Type B pancreatic cell (in vitro differentiated cells): ENCODE measurements at regions not wholly inside any gene's neighbourhood (a gene's known extent, or its start where the extent isn't known, plus 50 kb on each side); places are given as distances from the start of the nearest gene placed in this dataset.

Experiments used
- DNase-seq: peaks from one replicate; pipeline ENCODE4 v3.0.0; 2021; ENCODE audit warnings: mixed read lengths; ENCODE audit not compliant: unreplicated experiment; ENCODE audit errors: extremely low spot score
- H3K27ac Mint-ChIP-seq: 2 replicates; pipeline ENCODE4 v1.8.0; 2021; ENCODE audit warnings: mild to moderate bottlenecking, mixed read lengths
- H3K27me3 Mint-ChIP-seq: 2 replicates; pipeline ENCODE4 v1.8.0; 2021; ENCODE audit warnings: mixed read lengths
- H3K36me3 Mint-ChIP-seq: 2 replicates; pipeline ENCODE4 v1.8.0; 2021; ENCODE audit warnings: mixed read lengths
- H3K4me1 Mint-ChIP-seq: one replicate; pipeline ENCODE4 v1.8.0; 2021; ENCODE audit warnings: mixed read lengths; ENCODE audit not compliant: unreplicated experiment
- H3K4me3 Mint-ChIP-seq: 2 replicates; pipeline ENCODE4 v1.8.0; 2021; ENCODE audit warnings: mild to moderate bottlenecking, mixed read lengths
- H3K9me3 Mint-ChIP-seq: 2 replicates; pipeline ENCODE4 v1.8.0; 2021; ENCODE audit warnings: mixed read lengths
- CTCF ChIP-seq: fragments of 200-600 bp; sonication (generic); conservative IDR thresholded peaks from 2 replicates; pipeline ENCODE4 v1.5.0; 2021; ENCODE audit warnings: antibody characterized with exemption, mild to moderate bottlenecking

DNA sequence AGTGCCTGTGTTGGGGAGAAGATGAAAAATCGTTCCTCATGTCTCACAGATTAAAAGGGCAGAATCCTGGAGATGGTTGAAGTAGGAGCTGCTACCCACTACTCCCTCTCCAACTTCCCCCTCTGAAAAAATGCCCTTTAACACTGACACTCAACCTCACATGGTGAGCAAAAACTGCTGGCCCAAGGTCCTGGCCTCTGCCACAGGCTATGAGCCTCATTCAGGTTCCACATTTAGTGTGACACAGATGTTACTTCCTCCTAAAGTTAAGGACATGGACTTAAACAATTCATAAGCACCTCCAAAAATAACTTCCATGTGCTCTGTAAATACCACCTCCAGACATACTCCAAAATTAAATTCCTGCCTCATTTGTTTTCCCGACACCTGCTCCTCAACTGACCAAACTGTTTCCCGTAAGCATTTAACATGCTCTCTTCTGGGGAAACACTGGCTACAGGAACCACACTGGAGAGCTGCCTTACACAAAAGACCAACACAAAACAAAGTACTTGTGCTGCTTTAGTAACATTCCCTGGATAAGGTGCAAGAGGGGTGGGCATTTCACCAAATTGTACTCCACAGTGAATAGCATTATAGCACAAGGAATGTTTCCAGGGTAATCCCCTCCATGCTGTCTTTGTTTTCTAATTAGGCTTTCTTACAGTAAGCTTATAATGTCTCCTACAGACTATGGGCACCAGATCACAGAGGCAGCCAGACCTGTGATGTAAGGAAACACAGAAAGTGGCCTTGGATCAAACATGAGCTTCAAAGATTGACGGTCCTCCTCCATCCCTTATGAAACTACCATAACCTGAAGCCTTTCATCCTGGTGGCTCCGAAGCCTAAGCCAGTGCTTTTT is 57.0 kb downstream of the PHLDA1 start:
- no peaks in the 10 kb centered on the region for H3K9me3 Mint-ChIP-seq
- peaks cover 35% of the 10 kb centered on the region for H3K4me1 Mint-ChIP-seq
- no peak for DNase-seq
- no peak for TF ChIP-seq CTCF
- no peaks in the 10 kb centered on the region for H3K36me3 Mint-ChIP-seq
- H3K27me3 Mint-ChIP-seq = no peaks in the 10 kb centered on the region
- no peak overlapping the region for H3K4me3 Mint-ChIP-seq
- no peak overlapping the region for H3K27ac Mint-ChIP-seq

- no peaks in the 10 kb centered on the region for H3K9me3 Mint-ChIP-seq
- no peaks in the 10 kb centered on the region for H3K36me3 Mint-ChIP-seq
Measured at GRCh38 chr12:75971253-75971652, 60.3 kb downstream of the PHLDA1 start.

DNA sequence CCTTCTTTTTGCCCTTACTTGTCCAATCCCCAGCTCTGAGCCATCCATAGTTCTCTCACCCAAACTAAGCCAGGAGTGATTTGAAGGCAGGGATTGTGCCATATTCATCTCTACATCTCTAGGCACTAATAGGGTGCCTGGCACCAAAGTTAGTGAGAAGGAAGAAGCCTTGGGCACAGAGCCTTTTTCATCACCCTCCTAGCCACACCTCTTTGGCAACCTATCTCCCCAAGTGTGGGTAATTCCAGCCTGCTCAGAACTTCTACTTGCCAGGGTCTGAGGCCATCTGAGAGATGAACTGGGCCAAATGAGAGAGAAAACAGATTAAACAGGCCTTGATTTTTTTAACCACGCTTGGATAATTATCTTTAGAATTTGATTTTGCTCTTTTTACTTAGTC is 61.3 kb downstream of the PHLDA1 start:
- DNase-seq = no peak
- Mint-ChIP-seq H3K27ac (no peak overlapping the region), H3K4me1 (peaks cover 16% of the 10 kb centered on the region)

More at GRCh38 chr12:75971253-75971652, 60.3 kb downstream of the PHLDA1 start:
- TF ChIP-seq CTCF = no peak
- Mint-ChIP-seq H3K4me3 (no peak overlapping the region), H3K4me1 (peaks cover 13% of the 10 kb centered on the region), H3K27ac (peak overlapping the region; percentile 42), H3K27me3 (no peaks in the 10 kb centered on the region)
- no peak for DNase-seq

DNA sequence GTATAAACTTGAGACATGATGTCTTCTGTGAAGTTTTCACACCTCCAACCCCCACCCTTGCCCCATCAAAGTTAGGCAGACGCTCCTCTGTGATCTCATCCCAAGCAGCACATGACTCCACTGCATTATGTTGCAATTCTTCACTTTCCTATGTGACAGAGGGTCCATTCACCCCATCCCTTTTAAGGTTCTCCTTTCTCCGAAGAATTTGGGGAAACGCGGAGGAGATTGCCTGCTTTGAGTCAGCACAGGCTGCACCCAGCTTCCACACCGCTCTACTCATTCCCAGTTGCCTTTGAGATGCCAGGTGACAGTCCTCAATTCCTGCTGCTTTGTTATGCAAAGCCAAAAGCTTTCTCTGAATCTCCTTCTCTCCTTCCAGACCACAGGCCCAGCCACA is 61.8 kb downstream of the PHLDA1 start:
- no peak overlapping the region for H3K4me3 Mint-ChIP-seq
- no peak for DNase-seq
- H3K27me3 Mint-ChIP-seq = no peaks in the 10 kb centered on the region
- peaks cover 20% of the 10 kb centered on the region for H3K4me1 Mint-ChIP-seq
- no peak overlapping the region for H3K27ac Mint-ChIP-seq
- no peaks in the 10 kb centered on the region for H3K9me3 Mint-ChIP-seq
- no peak for TF ChIP-seq CTCF
- no peaks in the 10 kb centered on the region for H3K36me3 Mint-ChIP-seq

More for the DNA sequence above, 61.3 kb downstream of the PHLDA1 start:
- no peaks in the 10 kb centered on the region for H3K36me3 Mint-ChIP-seq
- no peaks in the 10 kb centered on the region for H3K9me3 Mint-ChIP-seq
- no peaks in the 10 kb centered on the region for H3K27me3 Mint-ChIP-seq
- TF ChIP-seq CTCF = no peak
- no peak overlapping the region for H3K4me3 Mint-ChIP-seq

GRCh38 chr12:75965661-75966060 is 65.9 kb downstream of the PHLDA1 start:
- no peaks in the 10 kb centered on the region for H3K36me3 Mint-ChIP-seq
- H3K4me3 Mint-ChIP-seq = no peak overlapping the region
- peaks cover 4% of the 10 kb centered on the region for H3K9me3 Mint-ChIP-seq
- no peaks in the 10 kb centered on the region for H3K27me3 Mint-ChIP-seq
- peaks cover 34% of the 10 kb centered on the region for H3K4me1 Mint-ChIP-seq
- no peak for TF ChIP-seq CTCF
- no peak for DNase-seq
- peak overlapping the region; percentile 86 for H3K27ac Mint-ChIP-seq
